Stimulated activated CD8-positive, alpha-beta memory T cell treated with anti-CD3 and anti-CD28 coated beads, Interleukin-15, amount 100 ng/mL, for 1 hour (primary cell): ENCODE measurements at regions not wholly inside any gene's neighbourhood (a gene's known extent, or its start where the extent isn't known, plus 50 kb on each side); places are given as distances from the start of the nearest gene placed in this dataset.
"Not testable (repeated sequence)": the region's sequence is repeated elsewhere in the genome, so short reads cannot be mapped to it uniquely, and the experiment has no call there.

Experiments
- DNase-seq: peaks from one replicate; pipeline ENCODE4 v3.0.0-alpha.2; 2020; ENCODE audit warnings: low read depth

DNA sequence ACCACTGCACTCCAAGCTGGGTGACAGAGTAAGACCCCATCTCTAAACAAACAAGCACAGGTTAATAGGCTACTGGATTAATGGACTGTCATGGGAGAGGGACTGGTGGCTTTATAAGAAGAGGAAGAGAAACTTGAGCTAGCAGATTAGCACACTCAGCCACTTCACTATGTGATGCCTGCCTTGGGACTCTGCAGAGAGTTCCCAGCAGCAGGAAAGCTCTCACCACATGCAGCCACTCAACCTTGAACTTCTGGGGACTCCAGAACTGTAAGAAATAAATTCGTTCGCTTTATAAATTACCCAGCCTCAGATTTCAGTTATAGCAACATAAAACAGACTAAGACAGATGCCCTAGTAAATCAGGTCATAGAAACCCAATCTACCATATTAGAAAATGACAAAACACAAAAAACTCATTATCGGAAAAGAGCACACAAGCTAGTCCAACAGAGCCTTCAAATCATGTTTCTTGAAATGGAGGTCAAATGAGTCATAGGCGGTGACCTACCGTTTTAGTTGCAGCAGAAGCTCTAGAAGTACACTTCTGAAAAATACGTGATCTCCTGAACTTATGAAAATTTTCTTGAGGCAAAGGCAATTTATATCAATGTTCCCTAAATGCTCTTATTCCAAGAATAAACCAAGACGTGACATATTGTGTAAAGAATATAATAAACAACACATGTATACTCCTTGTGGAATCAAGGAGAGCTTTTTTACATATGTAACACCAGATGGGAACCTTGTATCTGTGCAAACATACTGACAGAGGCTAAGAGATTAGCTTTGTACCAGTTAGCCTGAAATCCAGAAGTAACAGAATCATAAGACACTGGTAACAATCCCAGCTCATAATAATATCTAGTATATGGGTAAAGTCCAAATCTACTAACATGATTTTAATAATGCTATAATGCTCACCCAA is 340.9 kb upstream of the SGCG start:
- DNase-seq: no peak

DNA sequence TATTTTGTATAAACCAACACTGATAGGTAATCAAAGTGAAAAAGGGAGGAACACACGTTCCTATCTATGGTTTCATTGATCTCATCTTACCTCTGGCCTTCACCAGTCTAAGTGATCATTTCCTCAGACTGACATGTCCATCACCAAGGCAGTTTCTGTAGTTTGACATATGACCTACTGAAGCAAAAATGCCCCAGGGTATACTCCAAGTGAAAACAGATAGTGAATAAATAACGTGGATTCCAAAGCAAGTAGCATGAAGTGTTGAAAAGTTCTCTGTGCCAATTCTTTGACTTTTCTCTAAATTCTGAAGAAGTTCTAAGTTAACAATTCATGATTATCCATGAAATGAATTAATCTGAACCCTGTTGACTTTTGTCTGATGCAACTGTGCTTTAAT is 334.2 kb upstream of the SGCG start:
- DNase-seq: no peak

DNA sequence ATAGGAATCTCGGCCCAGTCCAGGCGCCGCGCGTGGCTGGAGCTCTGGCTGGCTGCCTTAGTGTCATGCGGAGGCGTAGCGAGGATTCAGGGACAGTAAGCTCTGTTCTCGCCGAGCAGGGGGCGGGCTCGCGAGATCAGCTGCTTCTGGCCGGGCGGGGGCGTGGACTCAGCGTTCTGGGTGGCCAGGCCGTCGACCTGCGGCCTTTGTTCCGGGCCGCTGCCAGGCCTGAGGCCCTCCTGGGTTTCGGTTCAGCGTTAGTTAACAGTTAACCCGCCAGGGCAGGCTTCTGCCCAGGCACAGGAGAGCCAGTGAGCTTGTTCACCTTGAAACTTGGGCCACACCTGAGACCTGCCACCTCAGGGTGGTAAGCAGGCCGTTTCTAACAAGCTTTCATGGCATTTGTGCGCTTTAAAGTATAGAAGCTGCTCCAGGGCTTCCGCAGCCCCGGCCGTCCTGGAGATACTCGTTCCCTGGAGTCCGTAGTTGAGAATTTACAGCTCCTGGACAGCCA is 332.2 kb upstream of the SGCG start:
- no peak for DNase-seq

- DNase-seq: no peak
Measured at GRCh38 chr13:22855926-22856325, 324.9 kb upstream of the SGCG start.

- not testable (repeated sequence) for DNase-seq
Measured at GRCh38 chr13:22858980-22859379, 321.8 kb upstream of the SGCG start.

GRCh38 chr13:22859411-22859810 is 321.4 kb upstream of the SGCG start:
- not testable (repeated sequence) for DNase-seq

DNA sequence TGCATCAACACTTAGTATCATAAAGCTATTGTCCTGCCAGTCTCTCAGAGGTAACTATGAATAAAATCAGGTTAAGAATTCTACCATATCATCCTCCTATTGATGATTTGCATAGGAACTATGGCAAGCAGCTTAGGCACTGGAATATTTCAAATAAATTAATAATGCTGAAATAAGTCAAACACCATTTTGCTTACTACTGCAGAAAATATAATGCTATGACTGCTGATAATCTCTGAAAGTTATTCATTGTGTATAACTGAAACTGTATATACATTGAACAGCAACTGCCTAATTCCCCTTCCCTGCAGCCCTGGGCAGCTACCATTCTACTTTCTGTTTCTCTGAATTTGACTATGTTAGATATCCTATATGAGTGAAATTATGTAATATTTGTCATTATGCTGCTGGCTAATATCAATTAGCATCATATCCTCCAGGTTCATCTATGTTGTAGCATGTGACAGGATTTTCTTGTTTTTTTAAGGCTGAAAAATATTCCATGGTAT is 318.8 kb upstream of the SGCG start:
- no peak for DNase-seq

GRCh38 chr13:22862478-22862877 is 318.3 kb upstream of the SGCG start:
- no peak for DNase-seq

DNA sequence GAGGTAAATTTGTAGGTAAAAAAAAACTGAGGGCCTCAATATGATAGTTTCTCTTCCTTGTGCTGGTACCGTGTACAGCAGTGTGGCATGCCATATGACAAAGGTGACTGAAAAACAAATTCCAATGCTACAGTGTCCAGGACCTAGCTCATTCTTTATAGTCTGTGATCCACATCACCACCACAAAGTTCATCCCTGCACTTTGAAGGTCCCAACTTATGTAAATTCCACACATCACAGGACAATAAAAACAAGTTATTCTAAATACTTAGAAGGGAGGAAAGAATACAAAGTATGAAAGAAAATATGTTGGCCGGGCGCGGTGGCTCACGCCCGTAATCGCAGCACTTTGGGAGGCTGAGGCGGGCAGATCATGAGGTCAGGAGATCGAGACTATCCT is 314.6 kb upstream of the SGCG start:
- DNase-seq: no peak

- no peak for DNase-seq
Measured at GRCh38 chr13:22871231-22871630, 309.5 kb upstream of the SGCG start.

DNA sequence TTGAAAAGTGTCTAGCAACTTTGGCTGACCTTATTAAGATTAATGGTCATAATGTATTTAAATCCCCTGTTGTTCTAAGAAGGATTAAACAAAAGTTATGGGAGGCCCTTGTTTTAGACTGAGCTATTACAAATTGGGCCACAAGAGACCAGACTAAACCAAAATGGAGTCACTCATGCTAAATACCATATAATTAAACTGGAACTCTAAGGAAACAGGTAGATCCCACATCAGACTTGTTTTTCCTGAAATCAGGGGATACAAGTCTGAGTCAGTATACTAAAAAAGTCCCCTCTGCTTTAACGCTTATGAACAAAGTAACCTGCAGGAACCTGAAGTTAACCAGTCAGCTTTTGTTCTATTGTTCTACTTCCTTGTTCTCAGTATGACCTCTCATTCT is 305.9 kb upstream of the SGCG start:
- DNase-seq: no peak

DNA sequence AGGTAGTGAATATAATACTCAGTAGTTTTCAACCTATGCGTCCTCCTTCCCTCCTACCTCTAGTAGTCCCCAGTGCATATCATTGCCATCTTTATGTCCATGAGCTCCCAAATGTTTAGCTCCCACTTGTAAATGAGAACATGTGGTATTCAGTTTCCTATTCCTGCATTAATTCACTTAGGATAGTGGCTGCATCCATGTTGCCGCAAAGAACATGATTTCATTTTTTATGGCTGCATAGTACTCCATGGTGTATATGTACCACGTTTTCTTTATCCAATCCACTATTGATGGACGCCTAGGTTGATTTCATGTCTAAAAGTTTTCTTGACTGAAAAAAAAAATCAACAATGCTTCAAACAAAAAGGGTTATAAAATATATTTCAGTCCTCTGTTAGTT is 303.4 kb upstream of the SGCG start:
- no peak for DNase-seq

GRCh38 chr13:22880741-22881720 is 299.7 kb upstream of the SGCG start:
- no peak for DNase-seq

DNA sequence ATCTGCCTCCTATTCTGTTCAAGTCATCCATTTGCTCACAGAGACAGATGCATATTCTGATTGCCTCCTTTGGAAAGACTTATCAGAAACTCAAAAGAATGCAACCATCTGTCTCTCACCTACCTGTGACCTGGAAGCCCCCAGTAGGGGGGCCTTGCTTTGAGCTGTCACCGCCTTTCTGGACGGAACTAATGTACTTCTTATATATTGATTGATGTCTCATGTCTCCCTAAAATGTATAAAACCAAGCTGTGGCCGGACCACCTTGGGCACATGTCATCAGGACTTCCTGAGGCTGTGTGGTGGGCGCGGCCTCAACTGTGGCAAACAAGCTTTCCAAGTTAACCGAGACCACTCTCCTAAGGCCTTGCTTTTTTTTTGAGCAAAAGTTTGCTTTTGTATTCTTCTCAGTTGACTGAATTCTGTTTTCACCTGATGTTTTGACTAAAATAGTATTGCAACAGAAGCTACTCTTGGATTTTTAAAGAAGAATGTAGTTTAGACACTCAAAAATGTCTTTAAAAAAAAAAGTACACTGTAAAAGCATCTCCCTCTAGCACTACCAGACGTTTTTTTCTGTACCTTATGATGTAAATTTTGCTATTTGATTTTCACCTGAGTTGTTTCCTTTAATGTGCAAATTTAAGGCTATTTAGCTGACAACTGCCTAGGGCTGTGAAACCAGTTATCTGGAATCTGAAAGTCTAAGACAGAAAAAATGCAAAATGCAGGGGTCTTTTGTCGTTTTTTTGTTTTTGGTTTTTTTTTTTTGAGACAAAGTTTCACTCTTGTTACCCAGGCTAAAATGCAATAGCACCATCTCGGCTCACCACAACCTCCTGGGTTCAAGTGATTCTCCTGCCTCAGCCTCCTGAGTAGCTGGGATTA is 298.8 kb upstream of the SGCG start:
- DNase-seq: not testable (repeated sequence)

- no peak for DNase-seq
Measured at GRCh38 chr13:22883262-22883840, 297.4 kb upstream of the SGCG start.

DNA sequence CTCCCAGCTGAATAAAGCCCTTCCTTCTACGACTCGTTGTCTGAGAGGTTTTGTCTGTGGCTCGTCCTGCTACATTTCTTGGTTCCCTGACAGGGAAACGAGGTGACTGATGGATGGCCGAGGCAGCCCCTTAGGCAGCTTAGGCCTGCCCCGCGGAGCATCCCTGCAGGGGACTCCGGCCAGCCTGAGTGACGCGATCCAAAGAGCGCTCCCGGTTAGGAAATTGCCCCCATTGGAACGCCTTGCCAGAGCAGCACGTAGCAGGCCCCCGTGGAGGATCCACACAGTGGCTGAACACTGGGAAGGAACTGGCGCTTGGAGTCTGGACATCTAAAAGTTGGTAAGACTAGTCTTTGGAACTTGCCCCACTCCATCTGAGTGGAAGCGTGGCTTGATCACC is 296.8 kb upstream of the SGCG start:
- DNase-seq: no peak

DNA sequence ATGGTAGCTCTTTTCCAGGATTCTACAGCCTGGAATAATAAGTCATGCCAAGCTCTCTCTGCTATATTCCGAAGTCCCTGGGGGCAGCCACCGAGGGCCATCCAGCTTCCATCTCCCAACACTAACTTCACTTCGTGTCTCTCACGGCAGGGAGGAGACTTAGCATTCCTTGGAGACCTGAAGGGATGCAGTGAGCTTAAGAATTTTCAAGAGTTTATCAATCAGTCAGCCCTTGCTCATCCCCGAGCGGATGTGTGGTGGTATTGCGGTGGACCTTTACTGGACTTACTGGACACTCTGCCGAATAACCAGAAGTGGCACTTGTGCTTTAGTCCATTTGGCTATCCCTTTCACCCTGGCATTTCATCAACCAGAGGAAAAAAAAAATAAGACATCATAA is 294.7 kb upstream of the SGCG start:
- not testable (repeated sequence) for DNase-seq

- DNase-seq: not testable (repeated sequence)
Measured at GRCh38 chr13:22889376-22889775, 291.4 kb upstream of the SGCG start.

- no peak for DNase-seq
Measured at GRCh38 chr13:22893204-22893603, 287.6 kb upstream of the SGCG start.

DNA sequence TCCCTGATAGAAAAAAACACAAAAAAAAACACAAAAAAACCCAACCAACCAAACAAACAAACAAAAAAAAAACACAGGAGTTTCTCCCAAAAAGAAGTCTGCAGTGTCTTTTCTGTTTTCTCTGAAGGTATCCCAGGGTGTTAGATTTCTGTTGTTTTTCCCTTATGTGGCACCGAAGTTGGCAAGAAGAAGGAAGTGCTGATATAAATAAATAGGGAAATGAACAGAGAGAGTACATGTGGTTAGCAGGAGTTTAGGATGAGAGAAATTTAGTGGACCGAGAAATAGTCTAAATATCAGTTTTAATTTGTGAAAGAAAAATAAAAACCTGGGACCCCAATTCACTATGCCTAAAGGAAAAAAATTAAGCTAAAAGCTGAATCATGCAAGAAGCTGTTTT is 287.0 kb upstream of the SGCG start:
- DNase-seq: no peak
